Spleen (tissue), 11 donors: ENCODE measurements at regions not wholly inside any gene's neighbourhood (a gene's known extent, or its start where the extent isn't known, plus 50 kb on each side); places are given as distances from the start of the nearest gene placed in this dataset.

Source experiments
- DNase-seq: peaks from one replicate; pipeline ENCODE4 v3.0.0-alpha.2; 2020
- H3K27ac ChIP-seq, 8 donors: fragments of 200-600 bp; sonication (generic) in 7 of 8; 1 replicate in 4 of 8; 2 replicates in 4 of 8; pipeline versions ENCODE4 v1.5.0 to v1.8.0; 2016 to 2021; ENCODE audit warnings: inconsistent platforms in 4 of 8, mild to moderate bottlenecking in 4 of 8, moderate library complexity in 1 of 8
- H3K27me3 ChIP-seq, 7 donors: fragments of 200-600 bp; sonication (generic) in 6 of 7; replicated peaks in 1 of 7; 1 replicate in 4 of 7; 2 replicates in 3 of 7; pipeline versions ENCODE4 v1.5.0 to v1.8.0; 2016 to 2021; ENCODE audit warnings: inconsistent platforms in 3 of 7, mild to moderate bottlenecking in 1 of 7
- H3K36me3 ChIP-seq, 6 donors: fragments of 200-600 bp; sonication (generic) in 5 of 6; 1 replicate in 4 of 6; 2 replicates in 2 of 6; pipeline versions ENCODE4 v1.5.0 to v1.8.0; 2016 to 2021; ENCODE audit warnings: inconsistent platforms in 2 of 6
- H3K4me1 ChIP-seq, 6 donors: fragments of 200-600 bp; sonication (generic) in 5 of 6; 1 replicate in 3 of 6; 2 replicates in 3 of 6; pipeline versions ENCODE4 v1.5.0 to v1.8.0; 2016 to 2021; ENCODE audit warnings: inconsistent platforms in 3 of 6
- H3K4me3 ChIP-seq, 8 donors: fragments of 200-600 bp; sonication (generic) in 7 of 8; 1 replicate in 4 of 8; 2 replicates in 4 of 8; pipeline versions ENCODE4 v1.5.0 to v1.8.0; 2016 to 2021; ENCODE audit warnings: inconsistent platforms in 4 of 8, mild to moderate bottlenecking in 4 of 8, moderate library complexity in 2 of 8
- H3K9me3 ChIP-seq, 8 donors: fragments of 200-600 bp; sonication (generic) in 7 of 8; 1 replicate in 4 of 8; 2 replicates in 4 of 8; pipeline versions ENCODE4 v1.5.0 to v1.8.0; 2016 to 2021; ENCODE audit warnings: inconsistent platforms in 4 of 8
- POLR2A ChIP-seq, 3 donors: fragments of 450-650 bp; IDR thresholded peaks; one replicate each; pipeline ENCODE4 v1.5.1; 2017; ENCODE audit warnings: antibody characterized with exemption in 3 of 3, mild to moderate bottlenecking in 1 of 3
- POLR2AphosphoS5 ChIP-seq, 3 donors: sonication (generic); formaldehyde crosslinking; IDR thresholded peaks; one replicate each; pipeline ENCODE4 v1.5.1; 2017; ENCODE audit warnings: antibody characterized with exemption in 3 of 3
- WGBS, 5 donors: extraction: QIAGEN DNeasy Blood & Tissue Kit in 3 of 5; methylation state at CpG; one replicate each; pipeline versions ENCODE4 v1.1.5 to v1.1.7; 2013 to 2018; 5-methylcytosine and 5-hydroxymethylcytosine counted together
- intact Hi-C: fragments of 100-400 bp; cut with DNase I; formaldehyde crosslinking; loops from one replicate; pipeline ENCODE4 v1.15.0; 2023; ENCODE audit warnings: low total_unique reads
- TF ChIP-seq, protein P1 (sequence below), 11 experiments: fragments of 200-600 bp in 7 of 11; fragments of 450-650 bp in 4 of 11; sonication (generic) in 4 of 11; IDR thresholded peaks in 8 of 11; conservative IDR thresholded peaks in 3 of 11; 1 replicate in 7 of 11; 2 replicates in 4 of 11; pipeline versions ENCODE4 v1.4.0 to v1.8.0; 2016 to 2021; ENCODE audit warnings: antibody characterized with exemption in 11 of 11, inconsistent platforms in 4 of 11, mild to moderate bottlenecking in 1 of 11
- donor health status: healthy with polysubstance abuse.
- donor health status: DM: no; HTN: no; CAD: no; lungs with moderate emphysema.
- donor health status: DM: no; HTN: no; CAD: no.
- donor health status: Bipolar disorder and iron deficiency.
- donor health status: healthy.
- donor health status: DM: no; HTN: no; CAD: no.
- donor health status: DM: yes; HTN: yes; CAD: no.

DNA sequence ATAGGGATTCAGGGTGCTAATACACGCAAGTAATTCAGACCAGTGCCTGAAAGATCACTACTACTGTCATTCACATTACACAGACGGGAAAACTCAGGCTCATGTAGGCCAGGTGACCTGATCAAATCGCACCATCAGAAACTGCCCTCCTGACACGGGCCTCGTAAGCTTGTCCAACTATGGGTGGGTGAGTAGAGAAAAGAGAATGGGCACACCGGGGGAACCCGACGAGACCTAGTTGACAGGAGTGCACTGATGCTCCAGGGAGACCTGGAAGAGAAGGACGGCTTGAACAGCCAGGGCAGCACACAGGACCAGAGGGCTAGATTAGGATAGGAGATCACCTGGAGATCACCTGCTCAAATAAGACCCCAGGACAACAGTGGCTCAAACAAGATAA, 166.9 kb upstream of the DIO3 start:
- 88 to 96% (median 93%) methylated on average over 9 of the region's 9 CpGs for WGBS, 5 donors
- intact Hi-C loops = no loop called here
- H3K4me1 ChIP-seq = no peaks in the 10 kb centered on the region

DNA sequence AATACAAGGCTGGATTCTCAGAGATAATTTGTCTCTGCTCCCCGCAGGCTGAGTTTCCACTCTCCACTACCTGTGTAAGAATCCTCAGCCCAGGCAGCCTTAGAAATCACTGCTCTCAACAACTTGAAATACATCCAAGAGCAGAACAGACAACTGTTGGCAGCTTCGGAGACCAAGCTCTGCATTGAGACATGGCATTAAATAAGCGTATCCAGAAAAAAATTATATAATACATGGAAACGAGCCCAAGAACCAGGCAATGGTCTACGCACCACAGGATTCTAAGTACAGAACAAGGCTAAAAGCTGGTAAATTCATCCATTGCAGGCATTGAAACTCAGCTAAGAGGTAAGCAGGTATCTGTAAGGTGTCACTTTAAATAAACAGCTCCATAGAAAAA, 165.5 kb upstream of the DIO3 start:
- Histone ChIP-seq H3K27ac (no peak overlapping the region), H3K27me3 (peaks cover 0 to 35% (median 0%) of the 10 kb centered on the region in 7 donors), H3K36me3 (no peaks in the 10 kb centered on the region), H3K4me1 (peaks cover 0 to 7% (median 1%) of the 10 kb centered on the region in 6 donors), H3K9me3 (peaks cover 0 to 7% (median 0%) of the 10 kb centered on the region in 8 donors), H3K4me3 (no peak overlapping the region)
- 90 to 95% (median 94%) methylated on average over 5 of the region's 5 CpGs for WGBS, 5 donors
- TF ChIP-seq POLR2A (IDR thresholded peaks at IDR 0.05) = no peak
- TF ChIP-seq POLR2AphosphoS5 (IDR thresholded peaks at IDR 0.05) = no peak
- TF ChIP-seq, protein P1, sequence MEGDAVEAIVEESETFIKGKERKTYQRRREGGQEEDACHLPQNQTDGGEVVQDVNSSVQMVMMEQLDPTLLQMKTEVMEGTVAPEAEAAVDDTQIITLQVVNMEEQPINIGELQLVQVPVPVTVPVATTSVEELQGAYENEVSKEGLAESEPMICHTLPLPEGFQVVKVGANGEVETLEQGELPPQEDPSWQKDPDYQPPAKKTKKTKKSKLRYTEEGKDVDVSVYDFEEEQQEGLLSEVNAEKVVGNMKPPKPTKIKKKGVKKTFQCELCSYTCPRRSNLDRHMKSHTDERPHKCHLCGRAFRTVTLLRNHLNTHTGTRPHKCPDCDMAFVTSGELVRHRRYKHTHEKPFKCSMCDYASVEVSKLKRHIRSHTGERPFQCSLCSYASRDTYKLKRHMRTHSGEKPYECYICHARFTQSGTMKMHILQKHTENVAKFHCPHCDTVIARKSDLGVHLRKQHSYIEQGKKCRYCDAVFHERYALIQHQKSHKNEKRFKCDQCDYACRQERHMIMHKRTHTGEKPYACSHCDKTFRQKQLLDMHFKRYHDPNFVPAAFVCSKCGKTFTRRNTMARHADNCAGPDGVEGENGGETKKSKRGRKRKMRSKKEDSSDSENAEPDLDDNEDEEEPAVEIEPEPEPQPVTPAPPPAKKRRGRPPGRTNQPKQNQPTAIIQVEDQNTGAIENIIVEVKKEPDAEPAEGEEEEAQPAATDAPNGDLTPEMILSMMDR (IDR thresholded peaks at IDR 0.05 in 8 of 11, conservative IDR thresholded peaks at IDR 0.05 in 3 of 11) = no peak
- no peak for DNase-seq
- intact Hi-C loops = no loop called here

More for the DNA sequence above, 166.9 kb upstream of the DIO3 start:
- Histone ChIP-seq H3K9me3 (peaks cover 0 to 7% (median 0%) of the 10 kb centered on the region in 8 donors), H3K36me3 (no peaks in the 10 kb centered on the region), H3K4me3 (no peak overlapping the region), H3K27me3 (peaks cover 0 to 23% (median 0%) of the 10 kb centered on the region in 7 donors), H3K27ac (no peak overlapping the region)
- DNase-seq = no peak
- TF ChIP-seq, protein P1 (IDR thresholded peaks at IDR 0.05 in 8 of 11, conservative IDR thresholded peaks at IDR 0.05 in 3 of 11) = no peak
- TF ChIP-seq POLR2AphosphoS5 (IDR thresholded peaks at IDR 0.05) (no peak), POLR2A (IDR thresholded peaks at IDR 0.05) (no peak)

DNA sequence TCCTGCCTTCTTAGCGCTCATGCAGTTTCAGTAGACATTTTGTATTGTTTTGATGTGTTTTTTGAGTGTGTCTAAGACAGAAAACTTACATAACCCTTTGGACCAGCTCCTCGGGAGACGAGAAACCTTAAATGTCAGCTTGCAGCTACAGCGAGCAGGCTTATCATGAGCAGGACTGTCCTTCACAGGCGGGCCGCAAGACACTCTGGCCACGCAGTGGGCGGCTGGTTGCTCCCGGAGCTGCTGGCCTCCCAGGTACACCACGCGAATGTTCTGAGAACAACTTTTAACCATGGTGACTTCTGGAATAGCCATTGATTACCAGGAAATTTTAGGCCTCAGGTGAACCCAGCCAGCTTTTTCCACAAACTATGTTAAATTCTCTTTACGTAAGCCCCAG, 164.1 kb upstream of the DIO3 start:
- DNase-seq = no peak
- TF ChIP-seq, protein P1 (IDR thresholded peaks at IDR 0.05 in 8 of 11, conservative IDR thresholded peaks at IDR 0.05 in 3 of 11) = no peak
- TF ChIP-seq POLR2A (IDR thresholded peaks at IDR 0.05) (no peak), POLR2AphosphoS5 (IDR thresholded peaks at IDR 0.05) (no peak)
- H3K4me3 ChIP-seq = no peak overlapping the region
- H3K9me3 ChIP-seq = peaks cover 0 to 4% (median 0%) of the 10 kb centered on the region in 8 donors
- peaks cover 0 to 16% (median 3%) of the 10 kb centered on the region in 6 donors for H3K4me1 ChIP-seq
- 72 to 91% (median 79%) methylated on average over 12 of the region's 12 CpGs for WGBS, 5 donors
- intact Hi-C loops = no loop called here
- H3K27ac ChIP-seq = no peak overlapping the region
- H3K27me3 ChIP-seq = peaks cover 0 to 44% (median 0%) of the 10 kb centered on the region in 7 donors
- H3K36me3 ChIP-seq = no peaks in the 10 kb centered on the region

DNA sequence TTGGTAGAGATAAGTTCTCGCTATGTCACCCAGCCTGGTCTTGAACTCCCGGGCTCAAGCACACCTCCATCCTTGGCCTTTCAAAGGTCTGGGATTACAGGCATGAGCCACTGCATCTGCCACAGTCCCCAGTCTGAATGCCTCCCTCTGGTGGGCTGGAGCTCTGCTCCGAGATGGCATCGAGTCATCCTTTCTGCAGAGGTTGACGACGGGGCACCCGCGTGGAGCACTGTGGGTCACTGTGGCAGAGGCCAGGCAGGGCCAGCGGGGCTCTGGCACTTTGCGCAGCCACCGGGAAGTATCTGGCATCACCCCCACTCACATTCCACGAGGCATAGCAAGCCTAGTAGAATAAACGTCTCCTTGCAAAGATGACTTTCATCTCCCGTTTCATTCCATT, 163.3 kb upstream of the DIO3 start:
- Histone ChIP-seq H3K9me3 (no peaks in the 10 kb centered on the region), H3K27me3 (peaks cover 0 to 46% (median 0%) of the 10 kb centered on the region in 7 donors), H3K4me3 (no peak overlapping the region), H3K4me1 (peaks cover 0 to 16% (median 3%) of the 10 kb centered on the region in 6 donors), H3K27ac (no peak overlapping the region), H3K36me3 (no peaks in the 10 kb centered on the region)
- WGBS, 5 donors = 82 to 92% (median 90%) methylated on average over 12 to 14 of the region's 14 CpGs
- intact Hi-C loops = no loop called here
- no peak for TF ChIP-seq POLR2A (IDR thresholded peaks at IDR 0.05)
- TF ChIP-seq POLR2AphosphoS5 (IDR thresholded peaks at IDR 0.05) = no peak
- TF ChIP-seq, protein P1 (IDR thresholded peaks at IDR 0.05 in 8 of 11, conservative IDR thresholded peaks at IDR 0.05 in 3 of 11) = no peak
- DNase-seq = no peak
